Right lobe of liver (tissue), 4 donors: ENCODE measurements at regions not wholly inside any gene's neighbourhood (a gene's known extent, or its start where the extent isn't known, plus 50 kb on each side); places are given as distances from the start of the nearest gene placed in this dataset.

ENCODE experiments used
- POLR2A ChIP-seq: fragments of 450-650 bp; IDR thresholded peaks from one replicate; pipeline ENCODE4 v1.6.1; 2017; ENCODE audit warnings: antibody characterized with exemption, mild to moderate bottlenecking
- TF ChIP-seq, protein P1 (sequence below), 4 donors: fragments of 200-600 bp in 3 of 4; fragments of 450-650 bp in 1 of 4; IDR thresholded peaks; one replicate each; pipeline versions ENCODE4 v1.5.1 to v1.8.0; 2016 to 2022; ENCODE audit warnings: antibody characterized with exemption in 4 of 4, mild to moderate bottlenecking in 2 of 4
- donor health status: DM: no; HTN: no; CAD: no.
- donor health status: DM: no; HTN: no; CAD: no.
- donor health status: DM: no; HTN: yes; CAD: no.

DNA sequence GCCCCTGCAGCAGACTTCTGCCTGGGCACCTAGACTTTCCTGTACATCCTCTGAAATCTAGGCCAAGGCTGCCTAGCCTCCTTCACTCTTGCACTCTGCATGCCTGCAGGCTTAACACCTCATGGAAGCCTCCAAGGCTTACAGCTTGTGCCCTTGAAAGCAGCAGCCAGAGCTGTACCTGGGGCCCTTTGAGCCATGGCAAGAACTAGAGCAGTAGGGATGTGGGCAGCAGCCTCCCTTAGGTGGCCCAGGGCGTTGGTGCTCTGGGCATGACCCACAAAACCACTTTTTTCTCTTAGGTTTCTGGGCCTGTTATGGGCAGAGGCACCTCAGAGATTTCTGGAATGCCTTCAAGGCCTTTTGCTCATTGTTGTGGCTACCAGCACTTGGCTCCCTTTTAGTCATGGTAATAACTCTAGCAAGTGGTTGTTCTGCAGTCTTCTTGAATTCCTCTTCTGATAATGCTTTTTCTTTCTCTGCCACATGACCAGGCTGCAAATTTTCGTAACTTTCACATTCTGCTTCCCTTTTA, 606.2 kb downstream of the TLE4 start:
- TF ChIP-seq, protein P1, sequence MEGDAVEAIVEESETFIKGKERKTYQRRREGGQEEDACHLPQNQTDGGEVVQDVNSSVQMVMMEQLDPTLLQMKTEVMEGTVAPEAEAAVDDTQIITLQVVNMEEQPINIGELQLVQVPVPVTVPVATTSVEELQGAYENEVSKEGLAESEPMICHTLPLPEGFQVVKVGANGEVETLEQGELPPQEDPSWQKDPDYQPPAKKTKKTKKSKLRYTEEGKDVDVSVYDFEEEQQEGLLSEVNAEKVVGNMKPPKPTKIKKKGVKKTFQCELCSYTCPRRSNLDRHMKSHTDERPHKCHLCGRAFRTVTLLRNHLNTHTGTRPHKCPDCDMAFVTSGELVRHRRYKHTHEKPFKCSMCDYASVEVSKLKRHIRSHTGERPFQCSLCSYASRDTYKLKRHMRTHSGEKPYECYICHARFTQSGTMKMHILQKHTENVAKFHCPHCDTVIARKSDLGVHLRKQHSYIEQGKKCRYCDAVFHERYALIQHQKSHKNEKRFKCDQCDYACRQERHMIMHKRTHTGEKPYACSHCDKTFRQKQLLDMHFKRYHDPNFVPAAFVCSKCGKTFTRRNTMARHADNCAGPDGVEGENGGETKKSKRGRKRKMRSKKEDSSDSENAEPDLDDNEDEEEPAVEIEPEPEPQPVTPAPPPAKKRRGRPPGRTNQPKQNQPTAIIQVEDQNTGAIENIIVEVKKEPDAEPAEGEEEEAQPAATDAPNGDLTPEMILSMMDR (IDR thresholded peaks at IDR 0.05) = no peak
- TF ChIP-seq POLR2A = no peak
